Mesothelial cell of epicardium (in vitro differentiated cells): ENCODE measurements at regions not wholly inside any gene's neighbourhood (a gene's known extent, or its start where the extent isn't known, plus 50 kb on each side); places are given as distances from the start of the nearest gene placed in this dataset.
"Not testable (repeated sequence)": the region's sequence is repeated elsewhere in the genome, so short reads cannot be mapped to it uniquely, and the experiment has no call there.

Experiments used
- DNase-seq, 2 experiments: peaks; one replicate each; pipeline ENCODE4 v3.0.0; 2021; ENCODE audit warnings: low spot score in 2 of 2; ENCODE audit not compliant: unreplicated experiment in 2 of 2
- H3K27ac Mint-ChIP-seq: 2 replicates; pipeline ENCODE4 v1.8.0; 2021; ENCODE audit warnings: mixed read lengths
- H3K27me3 Mint-ChIP-seq: 2 replicates; pipeline ENCODE4 v1.8.0; 2021; ENCODE audit warnings: low read depth, mixed read lengths
- H3K36me3 Mint-ChIP-seq: 2 replicates; pipeline ENCODE4 v1.8.0; 2021; ENCODE audit warnings: mixed read lengths
- H3K4me1 Mint-ChIP-seq: 2 replicates; pipeline ENCODE4 v1.8.0; 2021; ENCODE audit warnings: mixed read lengths
- H3K4me3 Mint-ChIP-seq: 2 replicates; pipeline ENCODE4 v1.8.0; 2021; ENCODE audit warnings: mild to moderate bottlenecking, moderate library complexity, mixed read lengths
- H3K9me3 Mint-ChIP-seq: 2 replicates; pipeline ENCODE4 v1.8.0; 2021; ENCODE audit warnings: mixed read lengths
- CTCF ChIP-seq: fragments of 200-600 bp; sonication (generic); IDR thresholded peaks from one replicate; pipeline ENCODE4 v1.5.0; 2021; ENCODE audit warnings: antibody characterized with exemption; ENCODE audit not compliant: unreplicated experiment

GRCh38 chr11:80944758-80945157 is 1503.9 kb upstream of the TENM4 start:
- no peak overlapping the region for H3K4me3 Mint-ChIP-seq
- peaks cover 7% of the 10 kb centered on the region for H3K36me3 Mint-ChIP-seq
- no peaks in the 10 kb centered on the region for H3K27me3 Mint-ChIP-seq
- peaks cover 16% of the 10 kb centered on the region for H3K9me3 Mint-ChIP-seq
- DNase-seq: no peak
- TF ChIP-seq CTCF: no peak
- H3K27ac Mint-ChIP-seq: no peak overlapping the region
- peaks cover 3% of the 10 kb centered on the region for H3K4me1 Mint-ChIP-seq

GRCh38 chr11:80943226-80943625 is 1502.4 kb upstream of the TENM4 start:
- DNase-seq: no peak
- no peaks in the 10 kb centered on the region for H3K36me3 Mint-ChIP-seq
- H3K27me3 Mint-ChIP-seq: no peaks in the 10 kb centered on the region
- peaks cover 3% of the 10 kb centered on the region for H3K9me3 Mint-ChIP-seq
- no peak for TF ChIP-seq CTCF
- no peak overlapping the region for H3K4me3 Mint-ChIP-seq
- peaks cover 3% of the 10 kb centered on the region for H3K4me1 Mint-ChIP-seq
- H3K27ac Mint-ChIP-seq: no peak overlapping the region

GRCh38 chr11:80937842-80938241 is 1497.0 kb upstream of the TENM4 start:
- no peak for DNase-seq
- H3K36me3 Mint-ChIP-seq: no peaks in the 10 kb centered on the region
- H3K4me3 Mint-ChIP-seq: no peak overlapping the region
- H3K4me1 Mint-ChIP-seq: peaks cover 3% of the 10 kb centered on the region
- H3K27ac Mint-ChIP-seq: no peak overlapping the region
- H3K9me3 Mint-ChIP-seq: no peaks in the 10 kb centered on the region
- no peak for TF ChIP-seq CTCF
- H3K27me3 Mint-ChIP-seq: no peaks in the 10 kb centered on the region

DNA sequence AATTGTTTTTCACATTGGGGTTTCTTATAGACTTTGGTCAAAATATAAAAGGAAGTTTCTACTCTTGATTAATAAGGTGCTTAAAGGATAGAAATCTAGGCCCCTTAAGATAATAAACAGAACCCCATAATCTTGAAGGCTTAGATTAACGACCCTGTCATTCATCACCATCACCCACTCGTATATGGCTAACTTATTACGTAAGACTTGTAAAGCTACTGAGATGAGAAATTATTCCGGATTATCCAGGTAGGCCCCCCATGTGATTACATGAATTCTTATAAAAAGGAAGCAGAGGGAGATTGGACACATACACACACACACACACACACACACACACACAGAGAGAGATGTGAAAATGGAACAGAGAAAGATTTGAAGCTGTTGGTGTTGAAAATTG is 1489.2 kb upstream of the TENM4 start:
- H3K27me3 Mint-ChIP-seq: no peaks in the 10 kb centered on the region
- H3K4me3 Mint-ChIP-seq: no peak overlapping the region
- H3K36me3 Mint-ChIP-seq: no peaks in the 10 kb centered on the region
- no peak for TF ChIP-seq CTCF
- H3K9me3 Mint-ChIP-seq: no peaks in the 10 kb centered on the region
- DNase-seq: no peak
- H3K27ac Mint-ChIP-seq: no peak overlapping the region
- peaks cover 4% of the 10 kb centered on the region for H3K4me1 Mint-ChIP-seq

DNA sequence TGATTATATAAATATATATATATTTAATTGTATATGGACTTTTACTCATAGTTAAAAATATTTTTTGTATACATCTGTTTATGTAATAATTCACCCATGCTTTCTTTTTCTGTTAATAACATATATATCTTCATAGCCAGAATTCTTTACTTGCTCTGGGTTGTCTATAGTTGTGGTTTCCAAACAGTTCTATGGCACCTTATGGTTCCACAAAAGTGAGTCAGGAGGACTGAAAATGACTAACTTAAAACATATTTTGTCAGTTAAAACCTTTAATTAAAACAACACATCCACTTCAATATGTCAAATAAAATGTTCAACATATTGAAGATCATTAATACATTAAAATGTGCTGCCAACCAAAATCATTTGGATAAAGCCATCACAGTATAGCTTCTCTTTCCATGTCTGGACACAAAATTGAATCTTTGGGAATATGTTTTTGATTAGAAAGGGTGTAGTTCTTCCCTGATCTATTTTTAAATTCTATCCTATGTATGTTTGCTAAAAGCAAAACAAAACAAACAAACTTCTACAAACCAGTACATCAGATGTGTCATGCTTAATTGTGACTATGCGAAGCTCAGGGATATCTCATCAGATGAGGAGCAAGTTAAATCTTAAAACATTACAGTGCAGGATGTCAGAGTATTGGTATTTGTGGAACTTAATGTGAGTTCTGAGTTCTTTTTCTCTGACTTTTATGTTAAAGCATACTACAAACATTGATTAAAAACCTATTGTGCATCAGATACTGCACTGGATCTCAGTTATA is 1488.4 kb upstream of the TENM4 start:
- no peak for DNase-seq
- no peaks in the 10 kb centered on the region for H3K27me3 Mint-ChIP-seq
- no peak overlapping the region for H3K27ac Mint-ChIP-seq
- H3K4me3 Mint-ChIP-seq: no peak overlapping the region
- H3K4me1 Mint-ChIP-seq: peaks cover 4% of the 10 kb centered on the region
- H3K9me3 Mint-ChIP-seq: no peaks in the 10 kb centered on the region
- no peaks in the 10 kb centered on the region for H3K36me3 Mint-ChIP-seq
- no peak for TF ChIP-seq CTCF

- DNase-seq: no peak
- no peaks in the 10 kb centered on the region for H3K27me3 Mint-ChIP-seq
- H3K36me3 Mint-ChIP-seq: no peaks in the 10 kb centered on the region
- H3K27ac Mint-ChIP-seq: no peak overlapping the region
- no peak overlapping the region for H3K4me3 Mint-ChIP-seq
- no peak for TF ChIP-seq CTCF
- peaks cover 5% of the 10 kb centered on the region for H3K4me1 Mint-ChIP-seq
- H3K9me3 Mint-ChIP-seq: peaks cover 4% of the 10 kb centered on the region
These were observed 1484.5 kb upstream of the TENM4 start for GRCh38 chr11:80925321-80925720.

GRCh38 chr11:80921310-80921709 is 1480.5 kb upstream of the TENM4 start:
- not testable (repeated sequence) for H3K4me1 Mint-ChIP-seq, H3K27me3 Mint-ChIP-seq, H3K36me3 Mint-ChIP-seq, H3K27ac Mint-ChIP-seq, DNase-seq, H3K9me3 Mint-ChIP-seq, H3K4me3 Mint-ChIP-seq
